ENCODE measurements at regions not wholly inside any gene's neighbourhood (a gene's known extent, or its start where the extent isn't known, plus 50 kb on each side); places are given as distances from the start of the nearest gene placed in this dataset.

DNA sequence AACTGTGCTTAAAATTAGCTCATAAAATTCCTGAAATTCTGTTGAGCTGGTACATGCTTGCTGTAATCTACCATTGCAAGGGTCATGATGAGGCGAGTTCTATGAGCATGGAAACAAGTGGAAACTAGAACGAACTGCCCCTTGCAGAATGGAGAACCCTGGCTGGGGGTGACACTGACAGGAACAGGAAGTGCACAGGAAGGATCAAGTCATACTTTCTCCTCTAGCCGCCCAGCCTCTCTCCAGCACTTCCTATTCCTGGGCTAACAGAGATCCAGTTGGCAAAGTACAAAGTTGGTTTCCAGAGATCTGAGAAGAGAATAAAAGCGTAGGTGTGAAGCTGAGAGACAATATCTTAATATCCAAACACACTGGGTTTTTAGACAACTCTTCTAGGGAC lies 414.2 kb upstream of the PODXL start:
- Histone ChIP-seq H2BK120ac (ENCODE audit: low read depth, low read length) (no peak overlapping the region), H3K79me2 (ENCODE audit: control insufficient read depth, insufficient read depth, low read length) (no peaks in the 10 kb centered on the region), H3K36me3 (ENCODE audit: control insufficient read depth, insufficient read depth, low read length) (no peaks in the 10 kb centered on the region), H4K8ac (ENCODE audit: low read depth, low read length) (no peak overlapping the region), H2BK15ac (replicated peaks; ENCODE audit: low read depth) (no peak overlapping the region), H3K4me1 (ENCODE audit: control insufficient read depth, low read depth, low read length) (no peaks in the 10 kb centered on the region), H3K9ac (ENCODE audit: low read length) (no peak overlapping the region), H3K27me3 (ENCODE audit: insufficient read depth, low read length, poor library complexity) (no peaks in the 10 kb centered on the region), H3K27ac (ENCODE audit: low read depth, low read length) (no peak overlapping the region), H4K5ac (ENCODE audit: low read length) (no peak overlapping the region), H3K23ac (ENCODE audit: low read length) (no peak overlapping the region), H3K56ac (ENCODE audit: low read length) (no peak overlapping the region), H3K4ac (ENCODE audit: low read depth, low read length) (no peak overlapping the region), H3K4me2 (ENCODE audit: low read length) (no peak overlapping the region), H3K79me1 (ENCODE audit: low read length) (no peaks in the 10 kb centered on the region), H3K4me3 (ENCODE audit: low read length) (no peak overlapping the region), H2BK5ac (ENCODE audit: low read length) (no peak overlapping the region), H3K18ac (ENCODE audit: low read length) (no peak overlapping the region), H2AK5ac (ENCODE audit: low read length) (no peak overlapping the region)
- no peak for DNase-seq
- WGBS (ENCODE audit: extremely low coverage, insufficient coverage, low lambda C conversion rate), result no CpG with 5 or more reads among the region's 4 CpGs

GRCh38 chr7:131969560-131969959 lies 413.1 kb upstream of the PODXL start:
- DNase-seq, result no peak
- Histone ChIP-seq H2BK5ac (ENCODE audit: low read length) (no peak overlapping the region), H3K79me1 (ENCODE audit: low read length) (no peaks in the 10 kb centered on the region), H3K27me3 (ENCODE audit: insufficient read depth, low read length, poor library complexity) (no peaks in the 10 kb centered on the region), H3K4me1 (ENCODE audit: control insufficient read depth, low read depth, low read length) (no peaks in the 10 kb centered on the region), H3K79me2 (ENCODE audit: control insufficient read depth, insufficient read depth, low read length) (no peaks in the 10 kb centered on the region), H3K23ac (ENCODE audit: low read length) (no peak overlapping the region), H3K4me2 (ENCODE audit: low read length) (no peak overlapping the region), H3K27ac (ENCODE audit: low read depth, low read length) (no peak overlapping the region), H3K18ac (ENCODE audit: low read length) (no peak overlapping the region), H3K9ac (ENCODE audit: low read length) (no peak overlapping the region), H3K56ac (ENCODE audit: low read length) (no peak overlapping the region), H2BK120ac (ENCODE audit: low read depth, low read length) (no peak overlapping the region), H2AK5ac (ENCODE audit: low read length) (no peak overlapping the region), H4K5ac (ENCODE audit: low read length) (no peak overlapping the region), H3K4ac (ENCODE audit: low read depth, low read length) (no peak overlapping the region), H4K8ac (ENCODE audit: low read depth, low read length) (no peak overlapping the region), H3K36me3 (ENCODE audit: control insufficient read depth, insufficient read depth, low read length) (no peaks in the 10 kb centered on the region), H3K4me3 (ENCODE audit: low read length) (no peak overlapping the region), H2BK15ac (replicated peaks; ENCODE audit: low read depth) (no peak overlapping the region)
- no CpG with 5 or more reads among the region's 4 CpGs for WGBS (ENCODE audit: extremely low coverage, insufficient coverage, low lambda C conversion rate)

- no peak overlapping the region for H2BK15ac ChIP-seq (replicated peaks; ENCODE audit: low read depth)
- H3K9ac ChIP-seq (ENCODE audit: low read length), result no peak overlapping the region
- H3K4me1 ChIP-seq (ENCODE audit: control insufficient read depth, low read depth, low read length), result no peaks in the 10 kb centered on the region
- no peaks in the 10 kb centered on the region for H3K79me1 ChIP-seq (ENCODE audit: low read length)
- no peak overlapping the region for H4K8ac ChIP-seq (ENCODE audit: low read depth, low read length)
- H3K27ac ChIP-seq (ENCODE audit: low read depth, low read length), result no peak overlapping the region
- H3K4ac ChIP-seq (ENCODE audit: low read depth, low read length), result no peak overlapping the region
- no peaks in the 10 kb centered on the region for H3K36me3 ChIP-seq (ENCODE audit: control insufficient read depth, insufficient read depth, low read length)
- no peak overlapping the region for H2BK120ac ChIP-seq (ENCODE audit: low read depth, low read length)
- no peak overlapping the region for H3K18ac ChIP-seq (ENCODE audit: low read length)
- no peak overlapping the region for H2AK5ac ChIP-seq (ENCODE audit: low read length)
- no peaks in the 10 kb centered on the region for H3K79me2 ChIP-seq (ENCODE audit: control insufficient read depth, insufficient read depth, low read length)
- no peaks in the 10 kb centered on the region for H3K27me3 ChIP-seq (ENCODE audit: insufficient read depth, low read length, poor library complexity)
- H3K4me3 ChIP-seq (ENCODE audit: low read length), result no peak overlapping the region
- no CpG with 5 or more reads among the region's 2 CpGs for WGBS (ENCODE audit: extremely low coverage, insufficient coverage, low lambda C conversion rate)
- H2BK5ac ChIP-seq (ENCODE audit: low read length), result no peak overlapping the region
- no peak overlapping the region for H3K23ac ChIP-seq (ENCODE audit: low read length)
- no peak overlapping the region for H3K56ac ChIP-seq (ENCODE audit: low read length)
- H4K5ac ChIP-seq (ENCODE audit: low read length), result no peak overlapping the region
- no peak for DNase-seq
- no peak overlapping the region for H3K4me2 ChIP-seq (ENCODE audit: low read length)
These were observed 410.8 kb upstream of the PODXL start for GRCh38 chr7:131967216-131967730.

DNA sequence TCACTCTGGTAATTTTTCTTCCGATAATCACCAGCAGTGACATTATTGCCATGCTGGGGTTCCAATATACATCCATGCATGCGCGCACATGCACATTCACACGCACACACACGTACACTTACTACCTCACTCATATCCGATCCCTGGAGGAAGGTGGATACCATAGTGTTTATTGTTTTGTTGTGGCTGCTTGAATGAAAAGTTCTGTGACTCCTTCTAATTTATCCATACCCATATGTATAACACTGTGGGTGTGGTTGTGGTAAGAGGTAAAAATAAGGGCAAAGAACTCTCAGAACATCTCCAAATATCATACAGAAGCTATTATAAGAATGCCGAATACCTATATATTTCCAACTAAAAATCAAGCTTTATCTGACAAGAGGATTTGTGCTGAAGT lies 407.8 kb upstream of the PODXL start:
- Histone ChIP-seq H3K18ac (ENCODE audit: low read length) (no peak overlapping the region), H3K27ac (ENCODE audit: low read depth, low read length) (no peak overlapping the region), H2AK5ac (ENCODE audit: low read length) (no peak overlapping the region), H3K79me2 (ENCODE audit: control insufficient read depth, insufficient read depth, low read length) (no peaks in the 10 kb centered on the region), H3K4me2 (ENCODE audit: low read length) (no peak overlapping the region), H3K79me1 (ENCODE audit: low read length) (no peaks in the 10 kb centered on the region), H3K4ac (ENCODE audit: low read depth, low read length) (no peak overlapping the region), H2BK120ac (ENCODE audit: low read depth, low read length) (no peak overlapping the region), H3K27me3 (ENCODE audit: insufficient read depth, low read length, poor library complexity) (no peaks in the 10 kb centered on the region), H4K8ac (ENCODE audit: low read depth, low read length) (no peak overlapping the region), H3K4me3 (ENCODE audit: low read length) (no peak overlapping the region), H3K4me1 (ENCODE audit: control insufficient read depth, low read depth, low read length) (no peaks in the 10 kb centered on the region), H2BK5ac (ENCODE audit: low read length) (no peak overlapping the region), H3K56ac (ENCODE audit: low read length) (no peak overlapping the region), H3K9ac (ENCODE audit: low read length) (no peak overlapping the region), H3K36me3 (ENCODE audit: control insufficient read depth, insufficient read depth, low read length) (no peaks in the 10 kb centered on the region), H3K23ac (ENCODE audit: low read length) (no peak overlapping the region), H2BK15ac (replicated peaks; ENCODE audit: low read depth) (no peak overlapping the region), H4K5ac (ENCODE audit: low read length) (no peak overlapping the region)
- DNase-seq, result no peak
- no CpG with 5 or more reads among the region's 7 CpGs for WGBS (ENCODE audit: extremely low coverage, insufficient coverage, low lambda C conversion rate)

DNA sequence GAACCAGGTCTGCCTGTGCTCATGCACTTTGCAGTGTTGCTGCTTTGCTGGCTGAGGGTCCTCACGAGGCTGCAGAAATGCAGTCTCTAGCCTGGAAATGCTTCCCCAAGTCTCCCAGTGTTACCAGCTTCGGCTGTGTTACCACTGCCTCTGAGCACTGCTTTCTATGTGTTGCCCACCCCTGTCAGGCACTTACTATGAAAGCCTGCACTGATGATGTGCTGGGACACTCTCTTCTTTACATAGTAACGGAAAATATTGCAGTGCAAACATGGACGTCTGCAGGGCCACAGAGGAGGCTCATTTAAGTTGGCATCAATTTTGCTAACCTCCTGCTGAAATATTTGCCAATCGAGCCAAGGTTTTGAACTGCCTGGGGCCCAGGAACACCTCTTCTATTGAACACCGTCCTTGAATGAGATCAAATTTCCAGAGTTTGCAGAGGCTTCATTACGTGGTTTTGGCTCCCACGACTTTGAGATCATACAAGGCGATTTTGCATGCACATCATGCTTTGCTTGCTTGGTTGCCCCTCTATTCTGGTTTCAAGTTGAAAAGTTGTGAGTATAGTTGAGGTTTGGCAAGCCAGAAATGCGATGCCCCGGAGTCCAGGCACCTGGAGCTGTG lies 404.7 kb upstream of the PODXL start:
- Histone ChIP-seq H2BK5ac (ENCODE audit: low read length) (no peak overlapping the region), H4K5ac (ENCODE audit: low read length) (no peak overlapping the region), H3K79me1 (ENCODE audit: low read length) (no peaks in the 10 kb centered on the region), H2BK15ac (replicated peaks; ENCODE audit: low read depth) (no peak overlapping the region), H3K27ac (ENCODE audit: low read depth, low read length) (no peak overlapping the region), H3K4me3 (ENCODE audit: low read length) (no peak overlapping the region), H3K23ac (ENCODE audit: low read length) (no peak overlapping the region), H3K27me3 (ENCODE audit: insufficient read depth, low read length, poor library complexity) (no peaks in the 10 kb centered on the region), H4K8ac (ENCODE audit: low read depth, low read length) (no peak overlapping the region), H3K56ac (ENCODE audit: low read length) (no peak overlapping the region), H2AK5ac (ENCODE audit: low read length) (no peak overlapping the region), H3K18ac (ENCODE audit: low read length) (no peak overlapping the region), H3K4me1 (ENCODE audit: control insufficient read depth, low read depth, low read length) (no peaks in the 10 kb centered on the region), H3K9ac (ENCODE audit: low read length) (no peak overlapping the region), H3K4me2 (ENCODE audit: low read length) (no peak overlapping the region), H2BK120ac (ENCODE audit: low read depth, low read length) (no peak overlapping the region), H3K79me2 (ENCODE audit: control insufficient read depth, insufficient read depth, low read length) (no peaks in the 10 kb centered on the region), H3K36me3 (ENCODE audit: control insufficient read depth, insufficient read depth, low read length) (no peaks in the 10 kb centered on the region), H3K4ac (ENCODE audit: low read depth, low read length) (no peak overlapping the region)
- no peak for DNase-seq
- WGBS (ENCODE audit: extremely low coverage, insufficient coverage, low lambda C conversion rate), result no CpG with 5 or more reads among the region's 11 CpGs

Measured in mesendoderm (in vitro differentiated cells).